G401 (cell line): ENCODE measurements at regions not wholly inside any gene's neighbourhood (a gene's known extent, or its start where the extent isn't known, plus 50 kb on each side); places are given as distances from the start of the nearest gene placed in this dataset.
"Not testable (repeated sequence)": the region's sequence is repeated elsewhere in the genome, so short reads cannot be mapped to it uniquely, and the experiment has no call there.

Experiments used
- DNase-seq: peaks from one replicate; pipeline ENCODE4 v3.0.0-alpha.2; 2015; ENCODE audit warnings: low spot score
- in situ Hi-C: cut with HindIII; loops from 2 replicates; pipeline ENCODE4 v1.10.0; 2016; ENCODE audit warnings: low sequenced_read_pairs, mixed read lengths

GRCh38 chr3:90099493-90099892, 992.1 kb downstream of the EPHA3 start:
- DNase-seq = no peak
- in situ Hi-C loops = no loop called here

- in situ Hi-C loops = no loop called here
These were observed 994.7 kb downstream of the EPHA3 start for GRCh38 chr3:90102146-90102545.

GRCh38 chr3:90121326-90121725, 1013.9 kb downstream of the EPHA3 start:
- DNase-seq = no peak
- in situ Hi-C loops = no loop called here

More at GRCh38 chr3:90102146-90102545, 994.7 kb downstream of the EPHA3 start:
- DNase-seq = no peak

GRCh38 chr3:90128391-90128790, 1021.0 kb downstream of the EPHA3 start:
- in situ Hi-C loops = no loop called here

GRCh38 chr3:90129730-90130129, 1022.3 kb downstream of the EPHA3 start:
- in situ Hi-C loops = no loop called here

More at GRCh38 chr3:90128391-90128790, 1021.0 kb downstream of the EPHA3 start:
- DNase-seq = no peak

GRCh38 chr3:90132197-90132596, 1024.8 kb downstream of the EPHA3 start:
- in situ Hi-C loops = no loop called here
- DNase-seq = no peak

More at GRCh38 chr3:90129730-90130129, 1022.3 kb downstream of the EPHA3 start:
- no peak for DNase-seq

- in situ Hi-C loops = no loop called here
- DNase-seq = no peak
These were observed 1026.7 kb downstream of the EPHA3 start for GRCh38 chr3:90134090-90134489.

GRCh38 chr3:90136456-90137191, 1029.2 kb downstream of the EPHA3 start:
- no peak for DNase-seq
- in situ Hi-C loops = no loop called here

GRCh38 chr3:90145094-90145860, 1037.9 kb downstream of the EPHA3 start:
- in situ Hi-C loops = no loop called here
- no peak for DNase-seq

- in situ Hi-C loops = no loop called here
- no peak for DNase-seq
These were observed 1072.7 kb downstream of the EPHA3 start for GRCh38 chr3:90180096-90180495.

GRCh38 chr3:90180543-90180942, 1073.1 kb downstream of the EPHA3 start:
- in situ Hi-C loops = no loop called here
- DNase-seq = no peak

GRCh38 chr3:90182291-90182976, 1075.0 kb downstream of the EPHA3 start:
- peak; percentile 6 for DNase-seq
- in situ Hi-C loops = not testable (repeated sequence)

GRCh38 chr3:90184861-90185260, 1077.4 kb downstream of the EPHA3 start:
- no peak for DNase-seq
- in situ Hi-C loops = no loop called here

- in situ Hi-C loops, DNase-seq: not testable (repeated sequence)
These were observed 1090.0 kb downstream of the EPHA3 start for GRCh38 chr3:90197383-90197782.

- in situ Hi-C loops, DNase-seq: not testable (repeated sequence)
These were observed 1095.5 kb downstream of the EPHA3 start for GRCh38 chr3:90202931-90203330.

GRCh38 chr3:90206482-90206881, 1099.1 kb downstream of the EPHA3 start:
- DNase-seq, in situ Hi-C loops: not testable (repeated sequence)

GRCh38 chr3:90207353-90208097, 1100.1 kb downstream of the EPHA3 start:
- DNase-seq, in situ Hi-C loops: not testable (repeated sequence)

GRCh38 chr3:90221900-90222299, 1114.5 kb downstream of the EPHA3 start:
- in situ Hi-C loops = no loop called here
- no peak for DNase-seq

GRCh38 chr3:90241481-90241880, 1134.1 kb downstream of the EPHA3 start:
- DNase-seq = no peak
- in situ Hi-C loops = no loop called here
